ENCODE measurements at regions not wholly inside any gene's neighbourhood (a gene's known extent, or its start where the extent isn't known, plus 50 kb on each side); places are given as distances from the start of the nearest gene placed in this dataset.

DNA sequence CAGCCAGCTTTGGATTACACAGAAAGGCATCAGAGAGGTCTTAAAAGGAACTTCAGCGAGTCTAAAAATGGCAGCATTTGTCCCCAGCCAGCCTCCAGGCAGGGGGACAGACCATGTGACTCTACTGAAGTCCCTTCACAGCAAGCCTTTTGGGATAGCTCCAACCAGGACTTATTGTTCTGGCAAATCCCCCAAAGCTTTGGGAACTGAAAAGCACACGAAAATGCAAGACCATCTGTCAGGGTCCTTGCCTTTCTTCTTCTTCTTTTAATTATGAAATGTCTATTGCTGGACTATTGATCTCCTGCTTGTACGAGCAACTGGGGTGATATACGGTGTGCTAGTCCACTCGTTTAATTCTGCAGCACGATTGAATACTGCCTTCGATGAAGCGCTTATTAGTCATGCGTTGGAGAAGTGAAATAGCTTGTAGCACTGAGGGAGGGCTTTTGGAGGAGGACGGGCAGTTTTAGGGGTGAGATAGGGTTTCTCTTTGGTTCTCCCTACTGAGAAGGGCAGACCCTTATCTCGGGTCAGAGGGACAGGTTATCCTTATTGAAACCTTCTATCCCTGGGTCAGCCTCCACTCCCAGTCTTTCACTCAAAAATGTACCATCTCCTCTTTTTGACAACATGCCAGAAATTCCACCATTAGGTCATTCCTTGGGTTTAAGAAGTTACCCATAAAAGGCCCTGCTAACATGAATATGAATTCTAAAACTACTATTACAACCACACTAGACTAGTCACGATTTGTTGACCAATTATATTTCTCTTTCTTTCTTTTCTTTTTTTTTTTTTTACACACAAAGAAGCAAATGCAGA lies 416.4 kb downstream of the MIAT start:
- TF ChIP-seq CTCF (IDR thresholded peaks at IDR 0.05 in 4 of 5, conservative IDR thresholded peaks at IDR 0.05 in 1 of 5), result no peak
- no peak for TF ChIP-seq POLR2A (IDR thresholded peaks at IDR 0.05)

All from gastrocnemius medialis (tissue), 4 donors.